Sigmoid colon (tissue), 4 donors: ENCODE measurements at regions not wholly inside any gene's neighbourhood (a gene's known extent, or its start where the extent isn't known, plus 50 kb on each side); places are given as distances from the start of the nearest gene placed in this dataset.

Experiments used
- CTCF ChIP-seq, 4 experiments: fragments of 450-650 bp in 3 of 4; fragments of 200-600 bp in 1 of 4; IDR thresholded peaks; one replicate each; pipeline ENCODE4 v1.5.1; 2016 to 2019; ENCODE audit warnings: antibody characterized with exemption in 4 of 4, mild to moderate bottlenecking in 3 of 4, moderate library complexity in 2 of 4
- EP300 ChIP-seq, 4 donors: sonication (generic); formaldehyde crosslinking; IDR thresholded peaks; one replicate each; pipeline ENCODE4 v1.6.1; 2017; ENCODE audit warnings: antibody characterized with exemption in 4 of 4
- POLR2AphosphoS5 ChIP-seq, 4 donors: sonication (generic); formaldehyde crosslinking; IDR thresholded peaks; one replicate each; pipeline ENCODE4 v1.6.1; 2017; ENCODE audit warnings: antibody characterized with exemption in 4 of 4

- TF ChIP-seq CTCF (IDR thresholded peaks at IDR 0.05) (no peak), EP300 (IDR thresholded peaks at IDR 0.05) (no peak), POLR2AphosphoS5 (IDR thresholded peaks at IDR 0.05) (no peak)
These were observed 1360.1 kb upstream of the GJE1 start for GRCh38 chr6:140772576-140772975.
